Right renal cortex interstitium (tissue), 3 donors: ENCODE measurements at regions not wholly inside any gene's neighbourhood (a gene's known extent, or its start where the extent isn't known, plus 50 kb on each side); places are given as distances from the start of the nearest gene placed in this dataset.
"Not testable (repeated sequence)": the region's sequence is repeated elsewhere in the genome, so short reads cannot be mapped to it uniquely, and the experiment has no call there.

Experiments
- DNase-seq, 3 donors: peaks; one replicate each; pipeline ENCODE4 v3.0.0-alpha.2; 2013; ENCODE audit warnings: low read depth in 3 of 3, low spot score in 2 of 3

DNA sequence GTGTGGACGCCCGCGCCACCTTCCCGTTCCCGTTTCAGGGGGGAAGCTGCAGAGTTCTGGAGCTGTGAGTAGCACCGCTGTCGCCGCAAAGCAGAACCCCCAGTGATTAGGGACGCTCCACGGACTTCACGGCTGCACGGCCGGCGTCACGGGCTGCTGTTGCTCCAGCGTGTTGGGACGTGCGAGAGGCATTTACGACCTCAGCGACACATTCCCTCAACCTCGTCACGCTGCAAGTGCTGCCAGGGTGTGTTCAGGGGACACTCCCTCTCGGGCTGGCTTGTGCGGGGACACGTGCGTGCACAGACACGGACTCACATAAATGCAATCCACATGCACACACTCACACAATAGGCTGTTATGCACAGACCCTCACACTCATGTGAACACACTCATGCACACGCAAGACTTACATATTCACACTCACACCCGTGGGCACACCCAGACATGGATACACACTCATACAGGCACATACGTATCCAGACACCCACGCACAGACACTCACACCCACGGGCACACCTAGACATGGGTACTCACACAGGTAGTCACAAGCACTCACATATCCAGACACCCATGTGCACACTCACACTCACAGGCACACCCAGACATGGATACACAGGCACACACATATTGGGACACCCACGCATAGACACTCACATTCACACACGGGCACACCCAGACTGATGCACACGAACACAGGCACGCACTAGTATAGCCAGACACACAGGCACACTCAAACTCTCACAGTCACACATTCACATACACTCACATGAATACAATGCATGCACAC, 198.0 kb upstream of the ZNF469 start:
- DNase-seq = not testable (repeated sequence)

DNA sequence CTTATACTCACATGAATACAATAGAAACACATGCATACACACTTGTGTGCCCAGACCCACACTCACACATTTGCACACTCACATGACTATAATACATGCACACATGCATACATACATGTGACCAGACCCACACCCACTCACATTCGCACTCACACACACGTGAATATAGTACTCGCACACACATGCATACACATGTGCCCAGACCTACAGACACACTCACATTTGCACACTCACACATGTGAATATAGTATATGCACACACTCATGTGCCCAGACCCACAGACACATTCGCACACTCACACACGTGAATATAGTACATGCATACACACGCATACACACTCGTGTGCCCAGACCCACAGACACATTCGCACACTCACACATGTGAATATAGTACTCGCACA, 197.4 kb upstream of the ZNF469 start:
- not testable (repeated sequence) for DNase-seq

DNA sequence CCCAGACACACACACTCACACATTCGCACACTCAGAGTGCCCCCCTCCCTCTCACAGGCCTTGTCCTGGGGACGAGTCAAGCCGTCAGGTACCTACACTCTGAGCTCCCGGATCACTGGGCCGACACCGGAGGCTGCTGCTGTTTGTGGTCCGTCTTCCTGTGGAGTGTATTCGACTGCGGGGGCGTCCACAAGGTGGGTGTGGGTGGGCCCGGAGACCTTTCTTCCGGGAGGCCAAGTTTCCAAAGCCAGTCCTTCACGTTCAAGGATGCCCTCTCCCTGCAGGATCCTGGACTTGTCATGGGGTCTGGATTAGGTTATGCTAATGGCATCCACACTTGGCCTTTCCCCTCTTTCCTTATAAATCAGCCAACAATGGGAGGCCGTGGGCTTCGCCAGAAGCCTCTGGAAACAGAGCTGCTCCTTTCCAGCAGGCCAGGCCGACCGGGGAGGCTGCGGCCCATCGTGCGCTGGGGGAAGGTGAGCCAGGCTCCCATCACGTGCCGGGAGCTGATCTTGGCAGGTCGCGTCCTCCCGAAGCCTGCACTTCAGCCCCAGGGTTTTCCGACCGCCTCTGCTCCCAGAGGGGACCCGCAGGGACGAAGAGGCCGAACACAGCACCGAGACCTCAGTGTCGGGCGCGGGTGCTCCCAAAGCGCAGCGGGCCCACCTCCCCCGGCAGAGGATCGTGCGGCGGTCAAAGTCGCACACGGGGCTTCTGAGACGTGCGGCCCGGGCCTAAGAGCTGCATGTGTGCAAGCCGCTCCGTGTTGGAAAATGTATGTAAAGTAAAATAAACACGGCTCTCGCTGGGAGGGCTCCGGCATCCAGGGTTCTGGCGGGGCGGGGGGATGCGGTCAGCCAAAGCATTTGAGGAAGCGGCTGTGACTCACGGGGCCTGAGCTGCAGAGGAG, 196.5 kb upstream of the ZNF469 start:
- not testable (repeated sequence) for DNase-seq

DNA sequence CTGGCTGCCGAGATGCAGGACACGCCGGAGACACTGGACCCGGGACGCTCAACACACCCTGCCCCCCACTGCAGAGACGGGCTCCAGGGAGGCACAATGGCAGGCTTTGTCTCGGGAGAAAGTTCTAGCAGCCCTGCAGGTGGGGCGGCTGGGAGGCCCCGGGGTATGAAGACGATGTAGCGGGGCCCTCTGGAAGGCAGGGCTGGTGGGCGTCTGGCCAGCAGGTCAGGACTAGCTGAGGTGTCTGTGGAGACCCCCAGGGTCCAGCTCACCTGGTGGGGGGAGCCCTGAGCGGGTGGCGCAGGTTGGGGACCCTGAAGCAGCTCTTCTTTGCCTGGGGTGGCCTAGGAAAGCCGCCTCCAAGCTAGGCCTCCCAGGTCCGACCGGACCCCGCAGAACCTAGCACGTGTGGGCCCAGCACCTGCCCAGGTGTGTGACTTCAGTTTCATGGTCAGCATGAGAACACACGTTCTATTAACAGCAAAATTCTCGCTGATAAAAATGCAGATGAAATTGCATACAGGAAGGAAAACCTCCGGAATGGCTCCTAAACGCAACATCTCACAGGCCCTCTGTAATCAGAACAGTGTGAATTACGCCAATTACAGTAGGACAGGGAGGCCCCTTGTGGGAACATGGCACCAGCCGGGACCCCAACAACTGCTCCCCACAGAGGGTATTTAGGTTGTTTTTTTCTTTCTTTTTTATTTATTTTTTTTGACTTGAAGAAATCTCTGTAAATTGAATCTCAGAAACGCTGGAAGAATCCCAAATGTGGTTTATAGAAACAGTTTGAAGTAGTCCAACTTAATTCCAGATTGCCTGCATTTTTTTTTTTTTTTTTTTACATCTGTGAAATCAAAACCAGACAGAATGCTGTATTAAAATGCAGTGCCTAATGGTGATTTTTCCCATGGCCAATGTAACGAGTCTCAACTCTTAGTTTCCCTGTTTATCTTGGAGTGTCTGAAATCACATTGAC, 195.6 kb upstream of the ZNF469 start:
- not testable (repeated sequence) for DNase-seq

DNA sequence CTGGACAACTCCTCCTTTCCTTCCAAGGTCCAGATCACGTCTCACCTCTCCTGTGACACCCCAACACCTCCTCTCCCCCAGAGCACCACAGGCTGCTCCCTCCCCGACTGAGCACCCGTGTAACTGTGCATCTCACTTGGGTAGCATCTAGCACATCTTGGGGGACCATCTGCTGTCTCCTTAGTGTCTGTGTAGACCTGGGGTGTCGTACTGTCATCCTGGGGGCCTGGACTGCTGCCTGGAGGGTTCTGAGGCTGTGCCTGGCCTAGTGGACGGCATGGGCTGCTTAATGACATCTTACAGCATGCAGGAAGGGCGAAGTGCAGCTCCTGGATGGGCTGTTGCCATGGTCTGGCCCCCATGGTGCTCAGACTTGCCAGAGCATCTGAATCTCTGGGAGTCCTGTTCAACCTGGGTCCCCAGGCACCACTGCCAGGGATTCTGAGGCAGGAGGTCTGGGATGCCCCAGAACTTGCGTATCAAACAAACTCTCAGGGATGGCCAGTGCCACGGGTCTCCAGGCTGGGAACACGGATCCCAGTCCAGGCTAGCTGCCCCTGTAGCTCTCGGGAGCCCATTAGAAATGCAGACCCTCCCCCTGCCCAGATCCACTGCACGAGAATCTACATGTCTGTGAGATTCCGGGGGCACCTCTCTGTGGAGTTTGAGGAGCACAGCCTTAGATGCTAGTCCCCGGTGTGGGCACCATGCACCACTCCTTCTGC, 194.4 kb upstream of the ZNF469 start:
- DNase-seq = not testable (repeated sequence)

DNA sequence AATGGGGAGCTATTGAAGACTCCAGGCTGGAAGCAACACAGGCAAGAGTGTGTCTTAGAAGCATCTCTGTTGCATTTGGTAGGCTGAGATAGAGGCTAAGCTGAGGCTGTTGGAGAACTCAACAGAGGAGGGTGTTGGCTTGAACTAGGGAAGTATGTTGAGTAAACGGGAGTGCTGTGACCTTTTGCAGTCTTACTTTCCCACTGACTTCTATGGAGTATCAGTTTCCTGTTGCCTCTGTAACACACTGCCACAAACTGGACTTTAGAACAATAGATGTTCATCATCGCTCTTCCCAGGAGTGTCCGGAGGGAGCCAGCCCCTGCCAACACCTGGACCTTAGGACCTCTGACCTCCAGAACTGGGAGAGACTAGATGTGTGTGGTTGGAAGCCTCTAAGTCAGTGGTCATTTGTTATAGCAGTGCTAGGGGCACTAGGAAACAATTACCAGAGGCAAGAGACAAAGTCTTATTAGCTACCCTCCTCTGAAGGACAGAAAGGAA, 192.1 kb upstream of the ZNF469 start:
- DNase-seq = not testable (repeated sequence)

DNA sequence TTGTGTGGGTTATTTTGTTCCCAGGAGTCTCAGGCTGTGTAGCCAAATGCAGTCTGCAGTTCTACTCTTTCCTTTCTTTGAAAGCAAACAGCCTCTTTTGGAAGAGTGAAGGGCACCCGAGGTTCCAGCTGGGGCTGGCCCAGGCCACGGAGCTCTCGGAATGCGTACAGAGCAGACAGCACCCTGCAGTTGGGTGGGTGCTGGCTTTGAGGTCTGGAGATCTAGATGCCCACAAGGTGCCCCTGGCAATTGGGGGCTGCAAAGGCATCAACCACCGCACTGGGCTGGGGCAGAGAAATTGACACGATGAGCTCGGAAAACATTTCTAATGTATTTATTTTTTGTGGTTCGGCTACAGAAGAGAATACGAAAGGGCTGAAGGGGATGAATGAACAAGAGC, 191.6 kb upstream of the ZNF469 start:
- not testable (repeated sequence) for DNase-seq

DNA sequence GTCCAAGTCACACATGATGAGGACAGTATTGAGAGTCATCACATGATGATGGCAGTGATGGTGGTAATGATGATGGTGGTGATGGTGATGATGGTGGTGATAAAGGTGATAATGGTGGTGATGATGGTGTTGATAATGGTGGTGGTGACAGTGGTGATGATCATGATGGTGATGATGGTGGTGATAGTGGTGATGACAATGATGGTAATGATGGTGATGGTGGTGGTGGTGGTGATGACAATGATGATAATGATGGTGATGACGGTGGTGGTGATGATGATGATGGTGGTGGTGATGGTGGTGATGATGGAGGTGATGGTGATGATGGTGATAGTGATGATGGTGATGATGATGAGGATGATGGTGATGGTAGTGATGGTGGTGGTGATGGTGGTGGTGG, 190.2 kb upstream of the ZNF469 start:
- no peak for DNase-seq

DNA sequence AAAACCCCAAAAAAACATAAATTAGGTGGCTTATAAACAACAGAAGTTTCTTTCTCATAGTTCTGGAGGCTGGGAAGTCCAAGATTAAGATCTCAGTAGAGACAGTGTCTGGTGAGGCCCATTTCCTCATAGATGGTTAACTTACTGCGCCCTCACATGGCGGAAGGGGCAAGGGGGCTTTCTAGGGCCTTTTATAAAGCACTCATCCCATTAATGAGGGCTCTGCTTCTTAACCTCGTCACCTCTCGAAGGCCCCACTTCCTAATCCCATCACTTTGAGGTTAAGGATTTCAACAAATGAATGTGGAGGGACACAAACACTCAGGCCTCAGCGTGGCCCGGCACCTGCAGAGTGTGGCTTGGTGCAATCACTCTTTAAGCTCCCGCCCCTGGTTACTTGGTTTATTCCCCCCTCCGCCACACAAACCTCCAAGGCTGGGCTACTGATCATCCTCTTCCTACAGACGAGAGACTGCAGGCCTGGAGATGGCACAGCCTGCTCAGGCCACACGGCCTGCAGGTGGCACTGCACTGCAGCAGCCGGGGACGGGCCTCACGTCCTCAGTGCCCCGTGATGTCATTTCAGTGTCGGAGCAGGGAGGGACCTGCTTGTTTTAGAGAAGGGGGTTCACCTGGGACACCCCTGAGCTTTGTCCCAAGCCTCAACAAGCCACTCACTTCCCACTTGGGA, 188.9 kb upstream of the ZNF469 start:
- DNase-seq = not testable (repeated sequence)

DNA sequence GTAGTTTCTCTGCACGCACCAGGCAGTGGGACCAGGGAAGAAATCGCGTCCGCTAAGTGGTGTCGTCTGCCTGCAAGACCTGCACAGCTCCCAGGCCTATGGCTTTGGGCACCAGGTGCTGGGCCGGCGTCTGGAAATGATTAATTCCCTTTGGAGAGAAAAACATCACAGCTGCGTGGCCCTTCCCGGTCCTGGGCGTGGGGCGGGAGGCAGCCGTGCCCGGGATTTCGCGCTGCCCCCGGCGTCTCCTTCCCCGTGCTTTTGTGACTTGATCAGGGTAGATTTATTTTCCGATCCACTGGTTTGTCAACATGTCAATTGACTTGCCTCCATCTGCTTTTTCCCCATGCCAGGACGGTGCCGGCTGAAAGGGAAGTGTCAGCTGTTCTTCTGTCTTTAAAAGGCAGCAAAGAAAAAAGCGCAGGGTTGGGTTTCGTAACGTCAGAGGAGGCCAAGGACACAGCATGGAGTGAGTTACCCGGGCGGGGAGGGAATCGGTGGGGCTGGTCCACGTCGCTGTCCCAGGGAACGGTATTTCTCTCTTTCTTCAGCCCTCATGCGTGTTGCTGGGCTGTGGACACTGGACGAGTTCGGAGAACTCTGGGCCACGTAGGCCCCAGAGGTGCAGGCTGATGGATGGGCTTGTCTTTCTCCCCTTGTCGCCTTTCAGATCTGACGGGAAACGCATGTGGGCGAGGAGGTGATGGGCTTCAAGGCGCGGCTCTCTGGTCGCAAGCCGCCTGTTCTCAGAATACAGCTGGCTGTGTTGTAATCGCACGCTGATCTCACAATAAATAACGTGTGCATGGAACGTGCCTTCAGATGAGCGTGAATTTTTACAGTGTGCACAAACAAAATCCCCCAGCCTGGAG, 188.1 kb upstream of the ZNF469 start:
- DNase-seq = no peak

DNA sequence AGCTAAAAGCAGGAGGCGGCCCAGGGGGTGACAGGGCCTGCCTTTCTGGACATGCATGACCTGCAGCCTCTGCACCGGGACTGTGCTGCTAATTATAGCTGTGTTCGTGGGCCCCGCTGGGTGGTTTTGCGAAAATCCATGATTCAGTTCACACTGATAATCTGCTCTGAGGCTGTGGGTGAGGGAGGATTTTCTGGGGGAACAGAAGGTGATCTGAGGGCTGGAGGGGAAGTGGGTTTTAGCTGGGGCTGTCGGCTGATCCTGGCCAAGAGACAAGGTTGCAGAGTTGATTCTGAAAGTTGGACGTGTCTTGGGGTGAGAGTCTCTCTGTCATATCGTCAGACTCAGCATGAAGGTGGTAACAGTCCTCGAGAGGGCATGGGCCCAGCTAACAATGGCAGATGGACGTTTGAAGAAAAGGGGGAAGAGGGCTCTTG, 187.5 kb upstream of the ZNF469 start:
- DNase-seq = no peak

DNA sequence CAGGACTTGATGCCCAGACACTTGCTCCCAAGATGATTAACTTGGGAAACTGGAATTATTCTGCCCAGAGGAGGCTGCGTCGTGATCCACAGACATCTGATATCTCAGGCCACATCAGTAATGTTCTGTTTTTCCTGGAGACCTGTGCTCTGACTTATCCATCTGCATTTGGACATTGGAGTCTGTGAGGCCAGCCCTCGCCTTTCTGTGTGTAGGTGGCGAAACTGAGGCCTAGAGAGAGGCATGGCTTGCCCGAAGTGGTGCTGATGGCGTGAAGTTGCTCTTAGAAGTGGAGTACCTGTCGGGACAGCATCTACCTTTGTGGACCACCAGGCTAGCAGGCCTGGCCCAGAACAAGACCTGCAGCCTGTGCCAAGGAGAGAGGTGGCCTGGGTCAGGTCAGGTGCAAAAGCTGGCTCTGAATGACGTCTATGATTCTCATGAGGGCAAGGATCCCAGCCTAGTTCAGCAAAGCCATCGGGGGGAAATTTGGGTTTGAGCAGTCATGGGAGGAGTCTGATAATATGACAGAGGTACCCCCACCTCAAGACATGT, 186.8 kb upstream of the ZNF469 start:
- DNase-seq = no peak

DNA sequence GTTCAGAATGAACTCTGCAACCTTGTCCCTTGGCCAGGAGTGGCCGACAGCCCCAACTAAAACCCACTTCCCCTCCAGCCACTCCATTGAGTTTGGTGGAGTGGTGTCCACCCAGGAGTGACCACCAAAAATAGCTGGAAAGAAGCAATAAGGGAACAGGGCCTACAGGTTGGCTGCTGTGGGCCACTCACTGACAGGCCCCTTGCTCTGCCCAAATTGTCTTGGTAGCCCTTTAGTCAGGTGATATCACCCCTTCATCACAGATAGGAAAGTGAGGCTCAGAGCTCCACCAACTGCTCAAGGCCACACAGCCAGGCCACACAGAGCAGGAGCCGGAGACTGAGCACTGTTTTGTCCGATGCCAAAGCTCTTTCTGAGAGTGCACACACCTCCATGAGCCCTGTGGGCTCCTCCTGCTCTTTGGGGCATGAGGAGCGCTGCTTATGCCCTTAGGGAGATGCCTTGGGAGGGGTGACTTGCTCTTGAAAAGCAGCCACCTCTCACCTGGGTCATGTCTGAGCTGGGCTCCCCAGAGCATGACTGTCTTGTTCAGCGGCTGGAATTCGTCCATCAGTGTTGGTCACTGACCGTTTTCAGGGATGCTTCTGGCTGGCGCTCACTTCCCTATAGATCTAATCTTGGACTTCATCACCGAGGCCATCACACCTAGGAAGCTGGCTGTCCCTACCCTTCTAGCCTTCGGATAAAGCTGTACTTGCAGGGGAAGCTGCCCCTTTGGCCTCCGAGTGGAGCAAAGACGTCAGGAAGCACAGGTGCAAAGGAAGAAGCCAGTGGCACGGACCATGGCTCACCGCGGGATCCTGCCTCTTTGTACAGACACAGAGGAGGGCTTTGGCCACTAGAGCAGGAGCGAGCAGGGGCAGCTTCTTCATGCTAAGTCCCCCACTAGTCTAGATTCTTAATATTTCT, 186.0 kb upstream of the ZNF469 start:
- no peak for DNase-seq

DNA sequence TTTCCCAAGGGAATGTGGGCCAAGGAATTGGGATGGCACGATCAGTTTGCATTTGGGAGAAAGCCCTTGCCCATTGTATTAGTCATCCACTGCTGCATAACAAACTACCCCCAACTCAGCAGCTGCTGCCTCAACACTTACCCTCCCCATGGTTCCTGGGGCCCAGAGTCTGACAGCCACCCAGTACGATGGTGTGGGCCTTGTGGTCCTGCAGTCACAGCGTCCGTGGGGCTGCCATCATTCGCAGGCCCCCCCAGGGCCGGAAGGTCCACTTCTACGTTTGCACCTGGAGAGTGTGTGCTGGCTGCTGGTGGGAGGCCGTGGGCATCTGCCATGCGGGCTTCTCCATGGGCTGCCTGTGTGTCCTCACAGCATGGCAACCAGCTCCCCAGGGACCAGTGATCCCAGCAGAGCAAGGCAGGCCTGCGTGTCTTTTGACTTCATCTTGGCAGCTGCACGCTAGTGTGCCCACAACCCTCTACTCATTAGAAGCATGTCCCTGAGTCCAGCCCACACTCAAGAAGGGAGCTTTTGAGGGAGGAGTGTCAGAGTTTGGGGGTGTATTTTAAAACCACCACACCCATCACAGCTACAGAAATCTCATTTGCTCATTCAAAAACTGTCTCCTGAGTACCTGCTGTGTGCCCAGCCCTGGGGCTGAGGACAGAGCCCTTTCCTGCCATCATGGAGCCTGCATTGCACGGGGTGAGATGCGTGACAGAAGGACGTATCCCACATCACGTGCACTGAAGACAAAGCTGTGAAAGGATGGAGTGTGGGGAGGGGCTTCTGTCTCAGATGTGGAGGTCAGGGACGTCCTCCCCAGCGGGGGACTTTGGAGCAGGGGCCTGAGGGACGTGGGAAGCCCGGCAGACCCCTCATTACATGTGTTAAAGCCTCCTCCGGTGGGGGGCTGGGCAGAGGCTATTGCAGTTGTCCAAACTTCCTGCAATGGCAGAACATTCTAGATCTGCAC, 185.0 kb upstream of the ZNF469 start:
- DNase-seq = no peak

DNA sequence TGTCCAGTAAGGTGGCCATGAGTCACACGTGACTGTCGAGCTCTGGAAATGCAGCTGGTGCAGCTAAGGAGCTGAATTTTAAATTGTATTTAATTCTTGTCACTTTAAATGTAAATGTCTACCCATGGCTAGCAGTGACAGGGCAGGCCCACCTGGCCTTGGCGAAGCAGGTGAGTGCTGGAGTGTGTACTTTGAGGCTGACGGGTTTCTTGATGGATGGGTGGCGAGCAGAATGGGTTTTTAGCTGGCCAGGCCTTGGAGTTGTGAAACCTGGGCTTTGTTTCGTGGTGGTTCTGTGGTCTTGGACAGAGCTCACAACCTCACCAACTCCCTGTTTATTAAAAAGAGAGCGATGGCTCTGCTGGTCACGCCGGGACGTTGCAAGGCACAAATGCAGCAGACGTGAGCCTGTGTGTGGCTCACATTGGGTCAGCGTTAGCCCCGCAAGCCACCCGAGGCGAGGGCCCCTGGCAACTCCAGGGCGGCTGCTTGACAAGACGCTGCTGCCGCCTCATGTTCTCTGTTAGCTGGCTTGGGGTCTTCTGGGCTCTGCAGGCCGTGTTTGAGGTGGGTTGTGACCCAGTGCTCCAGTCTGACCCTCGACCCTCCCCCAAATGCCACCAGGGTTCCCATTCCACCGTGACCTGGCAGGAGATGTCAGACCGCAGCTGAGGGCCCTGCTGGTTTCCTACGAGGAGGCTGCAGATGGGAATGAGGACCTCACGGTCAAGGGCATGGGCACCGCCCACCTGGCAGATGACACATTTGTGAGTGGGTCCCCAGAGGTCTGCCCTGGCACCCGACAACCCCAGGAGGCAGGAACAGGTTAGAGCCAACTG, 184.1 kb upstream of the ZNF469 start:
- not testable (repeated sequence) for DNase-seq
